ENCODE measurements at regions not wholly inside any gene's neighbourhood (a gene's known extent, or its start where the extent isn't known, plus 50 kb on each side); places are given as distances from the start of the nearest gene placed in this dataset.

GRCh38 chr5:98994611-98995010 is 65.8 kb upstream of the CHD1 start:
- DNase-seq, result no peak

GRCh38 chr5:98993512-98993911 is 64.7 kb upstream of the CHD1 start:
- DNase-seq, result no peak

- DNase-seq, result no peak
These were observed 63.7 kb upstream of the CHD1 start for GRCh38 chr5:98992552-98992951.

GRCh38 chr5:98989727-98990126 is 60.9 kb upstream of the CHD1 start:
- peak; percentile 7 for DNase-seq

- no peak for DNase-seq
These were observed 57.8 kb upstream of the CHD1 start for GRCh38 chr5:98986587-98986986.

- no peak for DNase-seq
These were observed 54.1 kb upstream of the CHD1 start for GRCh38 chr5:98982880-98983279.

Measured in CD4-positive, alpha-beta T cell treated with Interleukin-17A for 1 hour (primary cell).